Thyroid gland (tissue), 4 donors: ENCODE measurements at regions not wholly inside any gene's neighbourhood (a gene's known extent, or its start where the extent isn't known, plus 50 kb on each side); places are given as distances from the start of the nearest gene placed in this dataset.

Source experiments
- CTCF ChIP-seq, 6 experiments: fragments of 200-600 bp in 3 of 6; fragments of 450-650 bp in 3 of 6; sonication (generic) in 3 of 6; IDR thresholded peaks; one replicate each; pipeline ENCODE4 v1.5.1; 2016 to 2019; ENCODE audit warnings: antibody characterized with exemption in 6 of 6, mild to moderate bottlenecking in 2 of 6, inconsistent platforms in 1 of 6, moderate library complexity in 1 of 6
- POLR2A ChIP-seq, 2 donors: fragments of 450-650 bp; IDR thresholded peaks; one replicate each; pipeline ENCODE4 v1.6.1; 2017; ENCODE audit warnings: antibody characterized with exemption in 2 of 2, mild to moderate bottlenecking in 2 of 2, moderate library complexity in 1 of 2

GRCh38 chr3:22798461-22798860, 404.7 kb upstream of the UBE2E2 start:
- TF ChIP-seq CTCF (IDR thresholded peaks at IDR 0.05) (no peak), POLR2A (IDR thresholded peaks at IDR 0.05) (no peak)
